Trophoblast cell (in vitro differentiated cells and primary cell): ENCODE measurements at regions not wholly inside any gene's neighbourhood (a gene's known extent, or its start where the extent isn't known, plus 50 kb on each side); places are given as distances from the start of the nearest gene placed in this dataset.

ENCODE experiments used
- DNase-seq, 2 donors: peaks; one replicate each; pipeline ENCODE4 v3.0.0-alpha.2; 2016
- H2AFZ ChIP-seq: 2 replicates; pipeline ENCODE4 v1.6.1; 2013; ENCODE audit warnings: low read length, moderate library complexity, mild to moderate bottlenecking; ENCODE audit not compliant: insufficient read depth, poor library complexity
- H2AK5ac ChIP-seq: 2 replicates; pipeline ENCODE4 v1.6.1; 2013; ENCODE audit warnings: mild to moderate bottlenecking, low read length
- H2BK120ac ChIP-seq: 2 replicates; pipeline ENCODE4 v1.6.1; 2013; ENCODE audit warnings: low read length, mild to moderate bottlenecking, moderate library complexity; ENCODE audit not compliant: insufficient read depth, poor library complexity
- H2BK12ac ChIP-seq: 2 replicates; pipeline ENCODE4 v1.6.1; 2013; ENCODE audit warnings: mild to moderate bottlenecking, low read length, moderate library complexity
- H2BK5ac ChIP-seq: 2 replicates; pipeline ENCODE4 v1.6.1; 2013; ENCODE audit warnings: low read length, low read depth, moderate library complexity, mild to moderate bottlenecking; ENCODE audit not compliant: poor library complexity
- H3K14ac ChIP-seq: 2 replicates; pipeline ENCODE4 v1.6.1; 2013; ENCODE audit warnings: mild to moderate bottlenecking, low read length
- H3K18ac ChIP-seq: 2 replicates; pipeline ENCODE4 v1.6.1; 2013; ENCODE audit warnings: mild to moderate bottlenecking, low read length
- H3K23ac ChIP-seq: 2 replicates; pipeline ENCODE4 v1.6.1; 2013; ENCODE audit warnings: low read length
- H3K27ac ChIP-seq: 2 replicates; pipeline ENCODE4 v1.5.1; 2013; ENCODE audit warnings: low read depth, mild to moderate bottlenecking, inconsistent platforms, low read length, moderate library complexity
- H3K27me3 ChIP-seq: 2 replicates; pipeline ENCODE4 v1.6.1; 2013; ENCODE audit warnings: inconsistent platforms, mild to moderate bottlenecking, low read length, moderate library complexity; ENCODE audit not compliant: insufficient read depth
- H3K36me3 ChIP-seq, 2 experiments: 1 replicate in 1 of 2; 2 replicates in 1 of 2; pipeline ENCODE4 v1.6.1; 2013; ENCODE audit warnings: low read length in 2 of 2, mild to moderate bottlenecking in 2 of 2, moderate library complexity in 1 of 2; ENCODE audit not compliant: insufficient read depth in 2 of 2, control insufficient read depth in 1 of 2
- H3K4ac ChIP-seq: 2 replicates; pipeline ENCODE4 v1.6.1; 2013; ENCODE audit warnings: low read depth, mild to moderate bottlenecking, low read length, moderate library complexity
- H3K4me1 ChIP-seq, 2 experiments: 1 replicate in 1 of 2; 2 replicates in 1 of 2; pipeline ENCODE4 v1.6.1; 2013; ENCODE audit warnings: low read length in 2 of 2, mild to moderate bottlenecking in 2 of 2, moderate library complexity in 1 of 2; ENCODE audit not compliant: insufficient read depth in 2 of 2, control insufficient read depth in 1 of 2
- H3K4me2 ChIP-seq: 2 replicates; pipeline ENCODE4 v1.6.1; 2013; ENCODE audit warnings: inconsistent platforms, mild to moderate bottlenecking, low read length, moderate library complexity
- H3K4me3 ChIP-seq: 2 replicates; pipeline ENCODE4 v1.5.1; 2013; ENCODE audit warnings: mild to moderate bottlenecking, low read depth, low read length, inconsistent platforms
- H3K79me1 ChIP-seq: one replicate; pipeline ENCODE4 v1.6.1; 2013; ENCODE audit warnings: low read length
- H3K79me2 ChIP-seq: 2 replicates; pipeline ENCODE4 v1.6.1; 2013; ENCODE audit warnings: low read length, mild to moderate bottlenecking; ENCODE audit not compliant: control insufficient read depth, insufficient read depth, poor library complexity
- H3K9ac ChIP-seq: 2 replicates; pipeline ENCODE4 v1.6.1; 2013; ENCODE audit warnings: mild to moderate bottlenecking, low read length
- H3K9me3 ChIP-seq: 2 replicates; pipeline ENCODE4 v1.6.1; 2013; ENCODE audit warnings: low read depth, mild to moderate bottlenecking, control low read depth, inconsistent platforms, low read length; ENCODE audit not compliant: insufficient read depth
- H4K12ac ChIP-seq: 2 replicates; pipeline ENCODE4 v1.6.1; 2013; ENCODE audit warnings: low read depth, mild to moderate bottlenecking, low read length, moderate library complexity
- H4K8ac ChIP-seq: 2 replicates; pipeline ENCODE4 v1.6.1; 2013; ENCODE audit warnings: low read depth, mild to moderate bottlenecking, low read length, moderate library complexity
- H4K91ac ChIP-seq: one replicate; pipeline ENCODE4 v1.6.1; 2013; ENCODE audit warnings: low read depth, mild to moderate bottlenecking, low read length, moderate library complexity
- WGBS: extraction: QIAGEN DNeasy Blood & Tissue Kit; methylation state at CpG from one replicate; pipeline ENCODE4 v1.1.7; 2013; ENCODE audit warnings: missing lambda C conversion rate; ENCODE audit not compliant: insufficient read length, insufficient coverage; ENCODE audit errors: extremely low coverage; 5-methylcytosine and 5-hydroxymethylcytosine counted together

- DNase-seq = no peak
- H2BK12ac ChIP-seq = no peak overlapping the region
- H4K8ac ChIP-seq = no peak overlapping the region
- no peak overlapping the region for H3K4me2 ChIP-seq
- no peak overlapping the region for H3K4me3 ChIP-seq
- H3K4ac ChIP-seq = no peak overlapping the region
- no peak overlapping the region for H4K12ac ChIP-seq
- no peak overlapping the region for H3K9ac ChIP-seq
- no peak overlapping the region for H3K18ac ChIP-seq
- no peaks in the 10 kb centered on the region for H3K27me3 ChIP-seq
- peaks cover 3 to 4% of the 10 kb centered on the region in 2 experiments for H3K4me1 ChIP-seq
- H3K23ac ChIP-seq = no peak overlapping the region
- H2AFZ ChIP-seq = no peak overlapping the region
- H3K9me3 ChIP-seq = no peaks in the 10 kb centered on the region
- H2BK5ac ChIP-seq = no peak overlapping the region
- no peaks in the 10 kb centered on the region for H3K79me2 ChIP-seq
- no peak overlapping the region for H3K27ac ChIP-seq
- H4K91ac ChIP-seq = no peak overlapping the region
- H2BK120ac ChIP-seq = no peak overlapping the region
- WGBS = no CpG with 5 or more reads among the region's 8 CpGs
- no peak overlapping the region for H3K14ac ChIP-seq
- H3K79me1 ChIP-seq = no peaks in the 10 kb centered on the region
- H3K36me3 ChIP-seq = no peaks in the 10 kb centered on the region
- no peak overlapping the region for H2AK5ac ChIP-seq
These were observed 233.3 kb downstream of the SOX9 start for GRCh38 chr17:72354071-72354470.

DNA sequence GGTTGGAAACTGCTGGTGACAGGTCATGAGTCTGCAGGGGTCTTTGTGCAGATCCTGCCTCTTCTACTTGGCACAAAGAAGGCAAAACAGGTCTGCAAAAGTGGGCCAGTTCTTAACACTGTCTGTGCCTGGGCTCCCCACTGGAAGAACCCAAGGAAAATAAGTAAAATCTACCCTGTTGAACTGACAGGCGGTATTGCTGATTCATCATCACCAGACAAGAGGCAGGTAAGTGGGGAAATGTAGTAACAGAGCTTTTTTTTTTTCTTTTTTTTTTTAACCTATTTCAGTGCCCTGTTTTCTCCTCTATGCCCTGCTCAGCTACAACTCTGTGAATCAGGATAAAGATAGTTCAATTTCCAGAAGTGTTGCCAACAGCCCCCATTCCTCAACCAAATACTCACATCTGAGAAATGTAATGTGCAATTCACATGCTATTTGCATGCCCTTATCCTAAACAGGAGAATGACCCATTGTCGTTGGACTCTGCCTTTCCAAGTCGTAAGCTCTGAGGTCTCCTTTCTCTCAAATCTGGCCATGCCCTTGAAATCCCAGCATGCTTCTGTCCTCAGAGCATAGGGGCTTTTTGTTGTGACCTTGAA lies 237.0 kb downstream of the SOX9 start:
- Histone ChIP-seq H2BK5ac (no peak overlapping the region), H3K79me1 (no peaks in the 10 kb centered on the region), H3K27me3 (no peaks in the 10 kb centered on the region), H4K12ac (no peak overlapping the region), H3K4ac (no peak overlapping the region), H3K4me3 (no peak overlapping the region), H3K9me3 (no peaks in the 10 kb centered on the region), H3K79me2 (no peaks in the 10 kb centered on the region), H2AFZ (no peak overlapping the region), H3K14ac (no peak overlapping the region), H2BK12ac (no peak overlapping the region), H4K8ac (no peak overlapping the region), H3K27ac (no peak overlapping the region), H3K23ac (no peak overlapping the region), H3K36me3 (no peaks in the 10 kb centered on the region), H3K18ac (no peak overlapping the region), H3K4me2 (no peak overlapping the region), H2BK120ac (no peak overlapping the region), H4K91ac (no peak overlapping the region), H2AK5ac (no peak overlapping the region), H3K9ac (no peak overlapping the region), H3K4me1 (peaks cover 0 to 3% of the 10 kb centered on the region in 2 experiments)
- WGBS = no CpG with 5 or more reads among the region's 3 CpGs
- DNase-seq = peak; percentile 13 to 53

DNA sequence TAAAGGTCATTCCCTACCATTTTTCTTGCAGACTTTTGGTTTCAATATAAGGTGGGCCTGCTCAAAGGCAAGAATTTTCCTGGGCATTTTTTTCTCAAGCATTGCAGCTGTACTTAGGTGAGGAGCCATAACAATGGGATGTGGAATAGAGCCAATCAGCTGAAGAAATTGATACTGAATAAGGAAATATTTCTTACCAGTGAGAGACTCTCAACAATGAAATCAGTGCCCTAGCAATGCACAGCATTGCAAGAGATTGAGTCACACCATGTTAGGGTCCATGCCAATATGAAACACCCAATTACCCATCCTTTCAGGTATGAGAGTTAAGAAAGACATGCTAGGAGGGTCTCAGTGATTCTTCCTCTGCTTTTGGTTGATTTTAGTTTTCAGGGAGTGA lies 237.6 kb downstream of the SOX9 start:
- Histone ChIP-seq H2BK120ac (no peak overlapping the region), H4K91ac (no peak overlapping the region), H3K18ac (no peak overlapping the region), H3K36me3 (no peaks in the 10 kb centered on the region), H2AFZ (no peak overlapping the region), H3K23ac (no peak overlapping the region), H2BK5ac (no peak overlapping the region), H3K9me3 (no peaks in the 10 kb centered on the region), H2AK5ac (no peak overlapping the region), H3K4ac (no peak overlapping the region), H3K27ac (no peak overlapping the region), H3K79me2 (no peaks in the 10 kb centered on the region), H3K4me1 (peaks cover 0 to 3% of the 10 kb centered on the region in 2 experiments), H4K8ac (no peak overlapping the region), H4K12ac (no peak overlapping the region), H3K27me3 (no peaks in the 10 kb centered on the region), H2BK12ac (no peak overlapping the region), H3K4me2 (no peak overlapping the region), H3K4me3 (no peak overlapping the region), H3K9ac (no peak overlapping the region), H3K79me1 (no peaks in the 10 kb centered on the region), H3K14ac (no peak overlapping the region)
- DNase-seq = no peak

DNA sequence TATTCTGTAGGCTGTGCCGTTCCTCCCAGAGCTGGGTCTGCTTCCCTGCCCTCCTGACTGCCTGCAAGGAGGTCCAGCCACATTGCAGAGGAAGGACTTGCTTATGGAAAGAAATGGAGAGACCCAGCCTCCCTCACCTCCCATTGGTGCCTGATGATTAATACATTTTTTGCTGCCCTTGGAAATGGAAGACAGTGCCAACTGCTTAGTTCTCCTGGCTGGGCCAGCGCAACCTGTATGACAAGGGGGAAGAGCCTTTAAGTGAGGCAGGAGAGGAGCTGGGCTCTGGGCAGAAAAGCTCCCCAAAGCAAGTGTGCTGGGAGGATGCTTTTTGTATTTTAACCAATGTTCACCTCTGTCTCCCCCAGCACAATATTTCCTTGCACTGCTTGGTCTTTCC lies 238.5 kb downstream of the SOX9 start:
- Histone ChIP-seq H3K23ac (no peak overlapping the region), H2AK5ac (no peak overlapping the region), H3K27ac (no peak overlapping the region), H3K18ac (no peak overlapping the region), H4K8ac (no peak overlapping the region), H3K4me1 (peaks cover 0 to 3% of the 10 kb centered on the region in 2 experiments), H2AFZ (no peak overlapping the region), H3K9me3 (no peaks in the 10 kb centered on the region), H3K4me3 (no peak overlapping the region), H2BK120ac (no peak overlapping the region), H4K12ac (no peak overlapping the region), H3K79me1 (no peaks in the 10 kb centered on the region), H3K36me3 (no peaks in the 10 kb centered on the region), H2BK12ac (no peak overlapping the region), H3K27me3 (no peaks in the 10 kb centered on the region), H3K14ac (no peak overlapping the region), H2BK5ac (no peak overlapping the region), H4K91ac (no peak overlapping the region), H3K4me2 (no peak overlapping the region), H3K9ac (no peak overlapping the region), H3K79me2 (no peaks in the 10 kb centered on the region), H3K4ac (no peak overlapping the region)
- WGBS = no CpG with 5 or more reads among the region's 2 CpGs
- DNase-seq = no peak
